ENCODE measurements at regions not wholly inside any gene's neighbourhood (a gene's known extent, or its start where the extent isn't known, plus 50 kb on each side); places are given as distances from the start of the nearest gene placed in this dataset.

DNA sequence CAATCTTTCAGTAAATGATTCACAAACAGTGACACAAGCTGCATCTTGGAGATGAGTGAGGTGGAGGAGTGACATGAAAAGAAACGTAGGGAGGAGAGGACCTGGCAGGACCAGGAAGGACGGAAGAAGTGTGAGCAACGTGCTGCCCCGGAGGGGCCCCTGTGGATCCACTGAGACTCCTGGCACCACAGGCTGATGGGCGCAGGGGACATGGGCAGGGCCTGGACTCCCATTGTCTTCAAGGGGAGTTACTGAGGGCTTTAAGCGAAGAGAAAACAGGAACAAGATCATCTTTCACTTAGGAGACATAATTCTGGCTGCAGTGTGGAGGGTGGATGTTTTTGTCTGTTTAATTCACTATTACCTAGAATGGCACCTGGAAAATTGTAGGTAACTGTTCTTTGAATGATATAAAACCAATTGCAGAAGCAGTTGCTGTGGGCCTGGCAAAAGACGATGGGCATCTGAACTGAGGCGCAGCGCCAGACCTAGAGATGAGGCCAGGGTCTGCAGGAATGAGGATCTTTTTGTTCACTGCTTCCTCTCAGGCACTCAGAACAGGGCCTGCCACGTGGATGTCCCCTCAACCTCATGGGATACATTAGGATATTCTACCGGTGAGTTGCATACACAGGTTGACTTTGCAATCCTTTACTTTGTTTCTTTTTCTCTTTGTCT is 156.4 kb downstream of the TMEM18 start:
- TF ChIP-seq, protein P1, sequence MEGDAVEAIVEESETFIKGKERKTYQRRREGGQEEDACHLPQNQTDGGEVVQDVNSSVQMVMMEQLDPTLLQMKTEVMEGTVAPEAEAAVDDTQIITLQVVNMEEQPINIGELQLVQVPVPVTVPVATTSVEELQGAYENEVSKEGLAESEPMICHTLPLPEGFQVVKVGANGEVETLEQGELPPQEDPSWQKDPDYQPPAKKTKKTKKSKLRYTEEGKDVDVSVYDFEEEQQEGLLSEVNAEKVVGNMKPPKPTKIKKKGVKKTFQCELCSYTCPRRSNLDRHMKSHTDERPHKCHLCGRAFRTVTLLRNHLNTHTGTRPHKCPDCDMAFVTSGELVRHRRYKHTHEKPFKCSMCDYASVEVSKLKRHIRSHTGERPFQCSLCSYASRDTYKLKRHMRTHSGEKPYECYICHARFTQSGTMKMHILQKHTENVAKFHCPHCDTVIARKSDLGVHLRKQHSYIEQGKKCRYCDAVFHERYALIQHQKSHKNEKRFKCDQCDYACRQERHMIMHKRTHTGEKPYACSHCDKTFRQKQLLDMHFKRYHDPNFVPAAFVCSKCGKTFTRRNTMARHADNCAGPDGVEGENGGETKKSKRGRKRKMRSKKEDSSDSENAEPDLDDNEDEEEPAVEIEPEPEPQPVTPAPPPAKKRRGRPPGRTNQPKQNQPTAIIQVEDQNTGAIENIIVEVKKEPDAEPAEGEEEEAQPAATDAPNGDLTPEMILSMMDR (IDR thresholded peaks at IDR 0.05), result no peak
- TF ChIP-seq POLR2AphosphoS5 (IDR thresholded peaks at IDR 0.05), result no peak
- TF ChIP-seq POLR2A (IDR thresholded peaks at IDR 0.05), result no peak

All from upper lobe of left lung (tissue), 4 donors.